GM12892 (cell line): ENCODE measurements at regions not wholly inside any gene's neighbourhood (a gene's known extent, or its start where the extent isn't known, plus 50 kb on each side); places are given as distances from the start of the nearest gene placed in this dataset.
"Not testable (repeated sequence)": the region's sequence is repeated elsewhere in the genome, so short reads cannot be mapped to it uniquely, and the experiment has no call there.

Experiments
- DNase-seq: peaks from one replicate; pipeline ENCODE4 v3.0.0; 2011; ENCODE audit not compliant: insufficient read length
- FAIRE-seq: peaks from 2 replicates; lab custom pipeline; 2011; peaks lifted over from hg19 to GRCh38; lab: Jason Lieb, UNC
- POLR2A ChIP-seq: IDR thresholded peaks from 2 replicates; pipeline ENCODE4 v1.6.1; 2011; ENCODE audit warnings: low read depth, low read length, control low read depth
- POLR2AphosphoS5 ChIP-seq: IDR thresholded peaks from 2 replicates; pipeline ENCODE4 v1.6.1; 2011; ENCODE audit warnings: low read depth, low read length, control low read depth
- TAF1 ChIP-seq: IDR thresholded peaks from 2 replicates; pipeline ENCODE4 v1.6.1; 2011; ENCODE audit warnings: low read depth, mild to moderate bottlenecking, control low read depth, low read length, borderline replicate concordance

GRCh38 chr18:30163573-30163972 lies 879.0 kb downstream of the DSC3 start:
- FAIRE-seq (no peak), DNase-seq (no peak)
- TF ChIP-seq POLR2AphosphoS5, result no peak
- TF ChIP-seq POLR2A, result no peak
- TF ChIP-seq TAF1, result no peak

- TF ChIP-seq POLR2A, result no peak
- no peak for TF ChIP-seq TAF1
- TF ChIP-seq POLR2AphosphoS5, result no peak
- FAIRE-seq (no peak), DNase-seq (no peak)
Observed at GRCh38 chr18:30160124-30160523, 882.4 kb downstream of the DSC3 start.

GRCh38 chr18:30150586-30151250 lies 891.8 kb downstream of the DSC3 start:
- TF ChIP-seq POLR2A (no peak), TAF1 (no peak), POLR2AphosphoS5 (no peak)
- DNase-seq, result no peak
- no peak for FAIRE-seq

- DNase-seq (no peak), FAIRE-seq (no peak)
- no peak for TF ChIP-seq POLR2AphosphoS5
- TF ChIP-seq POLR2A, result no peak
- TF ChIP-seq TAF1, result no peak
Observed at GRCh38 chr18:30149585-30149984, 893.0 kb downstream of the DSC3 start.

- DNase-seq (no peak), FAIRE-seq (no peak)
Observed at GRCh38 chr18:30142870-30143269, 899.7 kb downstream of the DSC3 start.

GRCh38 chr18:30142248-30142647 lies 900.3 kb downstream of the DSC3 start:
- FAIRE-seq, result no peak
- no peak for DNase-seq
- TF ChIP-seq POLR2A (no peak), POLR2AphosphoS5 (no peak), TAF1 (no peak)

More at GRCh38 chr18:30142870-30143269, 899.7 kb downstream of the DSC3 start:
- no peak for TF ChIP-seq POLR2A
- TF ChIP-seq TAF1, result no peak
- no peak for TF ChIP-seq POLR2AphosphoS5

- not testable (repeated sequence) for FAIRE-seq, DNase-seq
Observed at GRCh38 chr18:30141506-30141905, 901.0 kb downstream of the DSC3 start.

- DNase-seq (no peak), FAIRE-seq (no peak)
- TF ChIP-seq POLR2A (no peak), POLR2AphosphoS5 (no peak), TAF1 (no peak)
Observed at GRCh38 chr18:30139631-30140287, 902.8 kb downstream of the DSC3 start.

GRCh38 chr18:30135938-30136337 lies 906.6 kb downstream of the DSC3 start:
- FAIRE-seq (no peak), DNase-seq (no peak)
- TF ChIP-seq POLR2AphosphoS5, result no peak
- TF ChIP-seq TAF1, result no peak
- TF ChIP-seq POLR2A, result no peak

- DNase-seq (no peak), FAIRE-seq (no peak)
- TF ChIP-seq POLR2A (no peak), TAF1 (no peak), POLR2AphosphoS5 (no peak)
Observed at GRCh38 chr18:30134020-30134419, 908.5 kb downstream of the DSC3 start.

- no peak for TF ChIP-seq POLR2A
- no peak for TF ChIP-seq TAF1
- TF ChIP-seq POLR2AphosphoS5, result no peak
- DNase-seq (no peak), FAIRE-seq (no peak)
Observed at GRCh38 chr18:30132959-30133358, 909.6 kb downstream of the DSC3 start.

GRCh38 chr18:30121397-30121796 lies 921.1 kb downstream of the DSC3 start:
- FAIRE-seq, result no peak
- TF ChIP-seq POLR2AphosphoS5 (no peak), POLR2A (no peak), TAF1 (no peak)
- no peak for DNase-seq

GRCh38 chr18:30113454-30113853 lies 929.1 kb downstream of the DSC3 start:
- no peak for FAIRE-seq
- DNase-seq, result no peak
- TF ChIP-seq POLR2AphosphoS5 (no peak), POLR2A (no peak), TAF1 (no peak)

GRCh38 chr18:30106356-30106755 lies 936.2 kb downstream of the DSC3 start:
- FAIRE-seq (no peak), DNase-seq (no peak)
- TF ChIP-seq TAF1 (no peak), POLR2A (no peak), POLR2AphosphoS5 (no peak)
